Type B pancreatic cell (in vitro differentiated cells): ENCODE measurements at regions not wholly inside any gene's neighbourhood (a gene's known extent, or its start where the extent isn't known, plus 50 kb on each side); places are given as distances from the start of the nearest gene placed in this dataset.

Experiments
- DNase-seq: peaks from one replicate; pipeline ENCODE4 v3.0.0; 2021; ENCODE audit warnings: mixed read lengths; ENCODE audit not compliant: unreplicated experiment; ENCODE audit errors: extremely low spot score
- H3K27ac Mint-ChIP-seq: 2 replicates; pipeline ENCODE4 v1.8.0; 2021; ENCODE audit warnings: mild to moderate bottlenecking, mixed read lengths
- H3K27me3 Mint-ChIP-seq: 2 replicates; pipeline ENCODE4 v1.8.0; 2021; ENCODE audit warnings: mixed read lengths
- H3K36me3 Mint-ChIP-seq: 2 replicates; pipeline ENCODE4 v1.8.0; 2021; ENCODE audit warnings: mixed read lengths
- H3K4me1 Mint-ChIP-seq: one replicate; pipeline ENCODE4 v1.8.0; 2021; ENCODE audit warnings: mixed read lengths; ENCODE audit not compliant: unreplicated experiment
- H3K4me3 Mint-ChIP-seq: 2 replicates; pipeline ENCODE4 v1.8.0; 2021; ENCODE audit warnings: mild to moderate bottlenecking, mixed read lengths
- H3K9me3 Mint-ChIP-seq: 2 replicates; pipeline ENCODE4 v1.8.0; 2021; ENCODE audit warnings: mixed read lengths
- TF ChIP-seq, protein P1 (sequence below): fragments of 200-600 bp; sonication (generic); conservative IDR thresholded peaks from 2 replicates; pipeline ENCODE4 v1.5.0; 2021; ENCODE audit warnings: antibody characterized with exemption, mild to moderate bottlenecking

- no peaks in the 10 kb centered on the region for H3K36me3 Mint-ChIP-seq
- no peak overlapping the region for H3K4me3 Mint-ChIP-seq
- TF ChIP-seq, protein P1, sequence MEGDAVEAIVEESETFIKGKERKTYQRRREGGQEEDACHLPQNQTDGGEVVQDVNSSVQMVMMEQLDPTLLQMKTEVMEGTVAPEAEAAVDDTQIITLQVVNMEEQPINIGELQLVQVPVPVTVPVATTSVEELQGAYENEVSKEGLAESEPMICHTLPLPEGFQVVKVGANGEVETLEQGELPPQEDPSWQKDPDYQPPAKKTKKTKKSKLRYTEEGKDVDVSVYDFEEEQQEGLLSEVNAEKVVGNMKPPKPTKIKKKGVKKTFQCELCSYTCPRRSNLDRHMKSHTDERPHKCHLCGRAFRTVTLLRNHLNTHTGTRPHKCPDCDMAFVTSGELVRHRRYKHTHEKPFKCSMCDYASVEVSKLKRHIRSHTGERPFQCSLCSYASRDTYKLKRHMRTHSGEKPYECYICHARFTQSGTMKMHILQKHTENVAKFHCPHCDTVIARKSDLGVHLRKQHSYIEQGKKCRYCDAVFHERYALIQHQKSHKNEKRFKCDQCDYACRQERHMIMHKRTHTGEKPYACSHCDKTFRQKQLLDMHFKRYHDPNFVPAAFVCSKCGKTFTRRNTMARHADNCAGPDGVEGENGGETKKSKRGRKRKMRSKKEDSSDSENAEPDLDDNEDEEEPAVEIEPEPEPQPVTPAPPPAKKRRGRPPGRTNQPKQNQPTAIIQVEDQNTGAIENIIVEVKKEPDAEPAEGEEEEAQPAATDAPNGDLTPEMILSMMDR = no peak
- no peak for DNase-seq
- H3K4me1 Mint-ChIP-seq = no peaks in the 10 kb centered on the region
- no peaks in the 10 kb centered on the region for H3K9me3 Mint-ChIP-seq
- H3K27me3 Mint-ChIP-seq = peaks cover 4% of the 10 kb centered on the region
- no peak overlapping the region for H3K27ac Mint-ChIP-seq
Measured at GRCh38 chr4:45576275-45576674, 547.6 kb downstream of the GABRG1 start.

GRCh38 chr4:45569619-45570018 is 554.2 kb downstream of the GABRG1 start:
- no peak for DNase-seq
- Mint-ChIP-seq H3K27me3 (peaks cover 4% of the 10 kb centered on the region), H3K4me3 (no peak overlapping the region), H3K36me3 (no peaks in the 10 kb centered on the region), H3K9me3 (no peaks in the 10 kb centered on the region), H3K27ac (no peak overlapping the region), H3K4me1 (no peaks in the 10 kb centered on the region)
- TF ChIP-seq, protein P1 = no peak

DNA sequence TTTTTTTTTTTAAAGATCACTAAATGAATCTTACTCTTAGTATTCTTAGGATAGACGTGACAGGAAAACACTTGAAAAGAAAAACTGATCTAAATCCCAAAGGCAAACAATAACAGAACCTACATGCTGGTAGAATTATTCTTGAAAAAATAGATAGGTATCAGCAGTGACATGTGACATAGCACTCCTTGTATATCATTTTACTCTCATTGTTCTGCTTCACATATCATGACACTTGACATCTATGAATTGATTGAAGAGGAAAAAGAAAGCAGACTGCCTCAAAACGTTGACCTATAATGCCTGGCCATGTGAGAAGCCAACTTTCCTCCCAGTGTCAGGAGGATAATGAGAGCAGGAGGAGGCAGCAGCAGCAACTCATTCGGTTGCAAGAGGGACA is 555.2 kb downstream of the GABRG1 start:
- no peaks in the 10 kb centered on the region for H3K36me3 Mint-ChIP-seq
- no peaks in the 10 kb centered on the region for H3K9me3 Mint-ChIP-seq
- TF ChIP-seq, protein P1 = no peak
- DNase-seq = no peak
- H3K27ac Mint-ChIP-seq = no peak overlapping the region
- no peak overlapping the region for H3K4me3 Mint-ChIP-seq
- no peaks in the 10 kb centered on the region for H3K4me1 Mint-ChIP-seq
- H3K27me3 Mint-ChIP-seq = peaks cover 4% of the 10 kb centered on the region

GRCh38 chr4:45566896-45567603 is 556.8 kb downstream of the GABRG1 start:
- Mint-ChIP-seq H3K9me3 (no peaks in the 10 kb centered on the region), H3K36me3 (no peaks in the 10 kb centered on the region), H3K4me3 (no peak overlapping the region), H3K27ac (no peak overlapping the region), H3K4me1 (no peaks in the 10 kb centered on the region), H3K27me3 (peaks cover 4% of the 10 kb centered on the region)
- DNase-seq = no peak
- TF ChIP-seq, protein P1 = no peak

GRCh38 chr4:45554423-45554822 is 569.4 kb downstream of the GABRG1 start:
- no peak overlapping the region for H3K4me3 Mint-ChIP-seq

More at GRCh38 chr4:45554423-45554822, 569.4 kb downstream of the GABRG1 start:
- H3K36me3 Mint-ChIP-seq = no peaks in the 10 kb centered on the region
- TF ChIP-seq, protein P1 = no peak
- H3K4me1 Mint-ChIP-seq = no peaks in the 10 kb centered on the region
- no peak for DNase-seq
- H3K9me3 Mint-ChIP-seq = peaks cover 4% of the 10 kb centered on the region
- H3K27ac Mint-ChIP-seq = no peak overlapping the region
- no peaks in the 10 kb centered on the region for H3K27me3 Mint-ChIP-seq
